Breast epithelium (tissue), 4 donors: ENCODE measurements at regions not wholly inside any gene's neighbourhood (a gene's known extent, or its start where the extent isn't known, plus 50 kb on each side); places are given as distances from the start of the nearest gene placed in this dataset.
A peak's percentile ranks its signal among the peaks of the same experiment; 100 is the strongest.

ENCODE experiments used
- DNase-seq, 2 donors: peaks; one replicate each; pipeline ENCODE4 v3.0.0-alpha.2; 2019; ENCODE audit warnings: low spot score in 2 of 2
- H3K27ac ChIP-seq, 2 donors: fragments of 200-600 bp; sonication (generic) in 1 of 2; one replicate each; pipeline ENCODE4 v1.5.1; 2016 to 2019; ENCODE audit warnings: mild to moderate bottlenecking in 1 of 2
- H3K27me3 ChIP-seq, 2 donors: fragments of 200-600 bp; sonication (generic) in 1 of 2; one replicate each; pipeline versions ENCODE4 v1.5.1 to v1.6.0; 2017 to 2019; ENCODE audit warnings: control low read depth in 1 of 2, mild to moderate bottlenecking in 1 of 2
- H3K36me3 ChIP-seq: fragments of 200-600 bp; one replicate; pipeline ENCODE4 v1.5.1; 2019
- H3K4me1 ChIP-seq, 2 donors: fragments of 200-600 bp; sonication (generic); one replicate each; pipeline ENCODE4 v1.5.1; 2016 to 2019; ENCODE audit warnings: control low read depth in 1 of 2
- H3K4me3 ChIP-seq, 3 donors: fragments of 200-600 bp; sonication (generic); 1 replicate in 2 of 3; 2 replicates in 1 of 3; pipeline ENCODE4 v1.5.1; 2016 to 2019; ENCODE audit warnings: mild to moderate bottlenecking in 3 of 3, moderate library complexity in 2 of 3
- H3K9me3 ChIP-seq, 2 donors: fragments of 200-600 bp; sonication (generic) in 1 of 2; one replicate each; pipeline ENCODE4 v1.5.1; 2016 to 2019; ENCODE audit warnings: control low read depth in 1 of 2
- POLR2A ChIP-seq: fragments of 450-650 bp; IDR thresholded peaks from one replicate; pipeline ENCODE4 v1.6.1; 2016; ENCODE audit warnings: antibody characterized with exemption, mild to moderate bottlenecking, moderate library complexity
- POLR2AphosphoS5 ChIP-seq, 3 donors: sonication (generic); formaldehyde crosslinking; IDR thresholded peaks; one replicate each; pipeline ENCODE4 v1.6.1; 2017; ENCODE audit warnings: antibody characterized with exemption in 3 of 3
- intact Hi-C: fragments of 100-400 bp; cut with DNase I; formaldehyde crosslinking; loops from one replicate; pipeline ENCODE4 v1.15.1; 2023; ENCODE audit warnings: low total_unique reads
- TF ChIP-seq, protein P1 (sequence below), 3 donors: fragments of 450-650 bp; IDR thresholded peaks; one replicate each; pipeline ENCODE4 v1.5.1; 2016 to 2017; ENCODE audit warnings: antibody characterized with exemption in 3 of 3, mild to moderate bottlenecking in 3 of 3, moderate library complexity in 3 of 3

DNA sequence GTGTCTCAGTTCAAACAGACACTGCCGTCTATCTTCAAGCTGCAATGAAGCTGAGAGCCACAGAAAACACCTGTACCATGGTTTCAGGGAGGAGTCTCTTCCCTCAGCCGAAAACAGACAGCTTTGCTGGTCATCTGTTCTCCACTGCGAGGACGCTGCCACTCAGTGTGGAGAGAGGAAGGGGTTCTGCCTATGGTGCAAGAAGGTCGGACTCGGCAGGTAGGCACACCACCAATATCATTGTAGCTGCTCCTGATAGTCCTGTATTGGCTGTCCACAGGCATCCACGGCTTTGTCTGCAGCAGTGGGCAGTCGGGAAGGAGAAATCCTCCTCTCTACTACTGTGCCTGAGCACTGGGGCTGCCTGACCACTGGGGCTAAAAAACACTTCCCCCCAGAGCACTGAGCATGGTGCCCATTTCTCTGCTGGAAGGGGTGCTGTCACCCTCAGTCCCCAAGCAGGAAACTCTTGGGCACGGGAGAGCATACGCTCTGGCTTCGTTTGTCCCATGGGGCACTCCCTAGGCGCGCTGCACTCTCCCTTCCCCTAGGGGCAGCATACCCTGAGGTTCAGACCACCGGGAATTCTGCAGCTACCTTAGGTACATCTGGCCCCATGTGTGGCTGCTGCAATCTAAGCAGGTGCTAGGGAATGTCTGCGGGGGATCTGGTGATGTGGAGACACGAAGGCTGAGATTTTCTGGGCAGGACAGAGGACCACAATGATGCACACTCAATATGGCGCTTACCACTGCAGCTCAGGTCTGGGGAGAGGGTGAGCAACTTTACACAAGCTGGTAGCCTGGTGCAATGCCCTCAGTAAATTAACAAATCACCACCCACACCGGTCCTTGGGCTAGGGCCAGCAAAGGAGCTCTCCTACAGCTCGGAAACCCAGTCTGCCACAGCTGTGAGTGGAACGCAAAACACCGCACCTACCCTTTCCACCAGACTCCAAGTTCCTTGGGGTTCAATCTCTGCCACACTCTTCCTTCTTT, 880.9 kb upstream of the SEMA6A start:
- DNase-seq = no peak
- TF ChIP-seq POLR2A = no peak
- TF ChIP-seq, protein P1, sequence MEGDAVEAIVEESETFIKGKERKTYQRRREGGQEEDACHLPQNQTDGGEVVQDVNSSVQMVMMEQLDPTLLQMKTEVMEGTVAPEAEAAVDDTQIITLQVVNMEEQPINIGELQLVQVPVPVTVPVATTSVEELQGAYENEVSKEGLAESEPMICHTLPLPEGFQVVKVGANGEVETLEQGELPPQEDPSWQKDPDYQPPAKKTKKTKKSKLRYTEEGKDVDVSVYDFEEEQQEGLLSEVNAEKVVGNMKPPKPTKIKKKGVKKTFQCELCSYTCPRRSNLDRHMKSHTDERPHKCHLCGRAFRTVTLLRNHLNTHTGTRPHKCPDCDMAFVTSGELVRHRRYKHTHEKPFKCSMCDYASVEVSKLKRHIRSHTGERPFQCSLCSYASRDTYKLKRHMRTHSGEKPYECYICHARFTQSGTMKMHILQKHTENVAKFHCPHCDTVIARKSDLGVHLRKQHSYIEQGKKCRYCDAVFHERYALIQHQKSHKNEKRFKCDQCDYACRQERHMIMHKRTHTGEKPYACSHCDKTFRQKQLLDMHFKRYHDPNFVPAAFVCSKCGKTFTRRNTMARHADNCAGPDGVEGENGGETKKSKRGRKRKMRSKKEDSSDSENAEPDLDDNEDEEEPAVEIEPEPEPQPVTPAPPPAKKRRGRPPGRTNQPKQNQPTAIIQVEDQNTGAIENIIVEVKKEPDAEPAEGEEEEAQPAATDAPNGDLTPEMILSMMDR (IDR thresholded peaks at IDR 0.05) = no peak
- no peak for TF ChIP-seq POLR2AphosphoS5 (IDR thresholded peaks at IDR 0.05)
- intact Hi-C loops = no loop called here
- Histone ChIP-seq H3K27ac (no peak overlapping the region), H3K4me1 (no peaks in the 10 kb centered on the region), H3K27me3 (no peaks in the 10 kb centered on the region), H3K36me3 (no peaks in the 10 kb centered on the region), H3K4me3 (peak overlapping the region in 2 of 3 donors; percentile 45 to 47), H3K9me3 (no peaks in the 10 kb centered on the region)

GRCh38 chr5:117454716-117455212, 880.1 kb upstream of the SEMA6A start:
- Histone ChIP-seq H3K27ac (no peak overlapping the region), H3K4me1 (no peaks in the 10 kb centered on the region), H3K4me3 (peak overlapping the region in 2 of 3 donors; percentile 45 to 47), H3K36me3 (no peaks in the 10 kb centered on the region), H3K9me3 (no peaks in the 10 kb centered on the region), H3K27me3 (no peaks in the 10 kb centered on the region)
- DNase-seq = peak; percentile 17 to 51
- intact Hi-C loops = no loop called here
- no peak for TF ChIP-seq POLR2A
- TF ChIP-seq, protein P1 (IDR thresholded peaks at IDR 0.05) = peak; percentile 31 to 76 (median 52)

DNA sequence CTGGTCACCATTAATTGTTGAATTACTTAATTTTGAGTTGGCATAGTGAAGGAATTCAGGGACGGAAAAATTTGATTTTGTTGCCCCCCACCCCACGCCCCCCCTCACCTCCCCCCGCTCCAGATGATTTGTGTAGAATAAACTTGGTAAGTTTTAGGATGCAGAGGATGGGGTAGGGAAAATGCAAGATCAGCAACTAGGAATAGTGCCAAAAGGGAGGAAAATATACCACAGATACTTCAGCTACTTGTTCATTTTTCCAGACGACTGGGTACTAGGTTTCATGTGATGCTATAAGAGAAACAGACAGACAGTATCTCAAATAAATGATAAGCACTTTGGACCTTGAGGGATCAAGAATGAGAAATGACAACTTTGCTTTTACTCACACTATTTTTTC, 862.2 kb upstream of the SEMA6A start:
- H3K36me3 ChIP-seq = no peaks in the 10 kb centered on the region
- intact Hi-C loops = no loop called here
- no peak overlapping the region for H3K27ac ChIP-seq
- no peaks in the 10 kb centered on the region for H3K9me3 ChIP-seq
- H3K27me3 ChIP-seq = no peaks in the 10 kb centered on the region
- H3K4me1 ChIP-seq = no peaks in the 10 kb centered on the region
- no peak overlapping the region for H3K4me3 ChIP-seq
- TF ChIP-seq, protein P1 (IDR thresholded peaks at IDR 0.05) = no peak
- no peak for TF ChIP-seq POLR2A
- no peak for TF ChIP-seq POLR2AphosphoS5 (IDR thresholded peaks at IDR 0.05)
- DNase-seq = no peak

- intact Hi-C loops = no loop called here
- TF ChIP-seq POLR2AphosphoS5 (IDR thresholded peaks at IDR 0.05) = no peak
- TF ChIP-seq, protein P1 (IDR thresholded peaks at IDR 0.05) = no peak
- no peak for TF ChIP-seq POLR2A
- no peak overlapping the region for H3K4me3 ChIP-seq
- H3K9me3 ChIP-seq = no peaks in the 10 kb centered on the region
- H3K4me1 ChIP-seq = no peaks in the 10 kb centered on the region
- H3K36me3 ChIP-seq = no peaks in the 10 kb centered on the region
- H3K27ac ChIP-seq = no peak overlapping the region
- H3K27me3 ChIP-seq = no peaks in the 10 kb centered on the region
- no peak for DNase-seq
These were observed 860.6 kb upstream of the SEMA6A start for GRCh38 chr5:117435203-117435602.

GRCh38 chr5:117434254-117434653, 859.6 kb upstream of the SEMA6A start:
- Histone ChIP-seq H3K4me1 (no peaks in the 10 kb centered on the region), H3K4me3 (no peak overlapping the region), H3K27me3 (no peaks in the 10 kb centered on the region), H3K27ac (no peak overlapping the region), H3K36me3 (no peaks in the 10 kb centered on the region), H3K9me3 (no peaks in the 10 kb centered on the region)
- DNase-seq = no peak
- intact Hi-C loops = no loop called here
- TF ChIP-seq POLR2AphosphoS5 (IDR thresholded peaks at IDR 0.05) = no peak
